ENCODE measurements at regions not wholly inside any gene's neighbourhood (a gene's known extent, or its start where the extent isn't known, plus 50 kb on each side); places are given as distances from the start of the nearest gene placed in this dataset.

DNA sequence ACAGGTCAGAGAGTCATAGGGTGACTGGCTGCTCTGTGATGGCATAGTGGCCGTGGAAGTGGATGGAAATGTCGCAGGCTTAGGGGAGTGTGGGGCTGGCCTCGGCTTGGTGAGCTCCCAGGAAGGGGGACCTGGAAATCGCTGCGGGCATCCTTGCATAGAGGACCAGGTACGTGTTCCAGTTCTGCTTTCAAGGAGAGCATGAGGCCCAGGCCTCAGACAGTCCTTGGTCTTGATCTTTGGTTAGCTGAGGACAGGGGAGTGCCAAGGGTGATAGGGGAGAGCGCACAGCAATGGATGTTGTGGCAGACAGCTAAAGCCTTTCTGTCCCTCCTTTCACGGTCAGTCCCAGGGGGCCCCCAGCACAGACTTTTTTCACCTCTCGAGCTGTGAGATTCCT is 110.5 kb downstream of the SNRPN start:
- no peak overlapping the region for H3K4me3 ChIP-seq (ENCODE audit: insufficient read depth, low read length)
- H3K36me3 ChIP-seq (ENCODE audit: insufficient read depth, low read length) = peaks cover 83% of the 10 kb centered on the region
- H3K27ac ChIP-seq (ENCODE audit: low read depth, low read length) = no peak overlapping the region
- DNase-seq (ENCODE audit: insufficient read length, low spot score, missing footprints) = peak; percentile 65
- no peaks in the 10 kb centered on the region for H4K20me1 ChIP-seq (ENCODE audit: insufficient read depth, low read length)
- H3K9me3 ChIP-seq (ENCODE audit: low read depth, low read length) = peaks cover 96% of the 10 kb centered on the region
- H2AFZ ChIP-seq (ENCODE audit: low read length) = no peak overlapping the region
- TF ChIP-seq, protein P1, sequence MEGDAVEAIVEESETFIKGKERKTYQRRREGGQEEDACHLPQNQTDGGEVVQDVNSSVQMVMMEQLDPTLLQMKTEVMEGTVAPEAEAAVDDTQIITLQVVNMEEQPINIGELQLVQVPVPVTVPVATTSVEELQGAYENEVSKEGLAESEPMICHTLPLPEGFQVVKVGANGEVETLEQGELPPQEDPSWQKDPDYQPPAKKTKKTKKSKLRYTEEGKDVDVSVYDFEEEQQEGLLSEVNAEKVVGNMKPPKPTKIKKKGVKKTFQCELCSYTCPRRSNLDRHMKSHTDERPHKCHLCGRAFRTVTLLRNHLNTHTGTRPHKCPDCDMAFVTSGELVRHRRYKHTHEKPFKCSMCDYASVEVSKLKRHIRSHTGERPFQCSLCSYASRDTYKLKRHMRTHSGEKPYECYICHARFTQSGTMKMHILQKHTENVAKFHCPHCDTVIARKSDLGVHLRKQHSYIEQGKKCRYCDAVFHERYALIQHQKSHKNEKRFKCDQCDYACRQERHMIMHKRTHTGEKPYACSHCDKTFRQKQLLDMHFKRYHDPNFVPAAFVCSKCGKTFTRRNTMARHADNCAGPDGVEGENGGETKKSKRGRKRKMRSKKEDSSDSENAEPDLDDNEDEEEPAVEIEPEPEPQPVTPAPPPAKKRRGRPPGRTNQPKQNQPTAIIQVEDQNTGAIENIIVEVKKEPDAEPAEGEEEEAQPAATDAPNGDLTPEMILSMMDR (IDR thresholded peaks at IDR 0.05; ENCODE audit: extremely low read depth, low read depth, low read length) = no peak
- no peaks in the 10 kb centered on the region for H3K79me2 ChIP-seq (ENCODE audit: insufficient read depth, low read length)
- no peaks in the 10 kb centered on the region for H3K4me1 ChIP-seq (ENCODE audit: insufficient read depth, low read length)
- H3K27me3 ChIP-seq (ENCODE audit: insufficient read depth, low read length) = no peaks in the 10 kb centered on the region
- H3K4me2 ChIP-seq (ENCODE audit: insufficient read depth, low read length) = no peak overlapping the region

DNA sequence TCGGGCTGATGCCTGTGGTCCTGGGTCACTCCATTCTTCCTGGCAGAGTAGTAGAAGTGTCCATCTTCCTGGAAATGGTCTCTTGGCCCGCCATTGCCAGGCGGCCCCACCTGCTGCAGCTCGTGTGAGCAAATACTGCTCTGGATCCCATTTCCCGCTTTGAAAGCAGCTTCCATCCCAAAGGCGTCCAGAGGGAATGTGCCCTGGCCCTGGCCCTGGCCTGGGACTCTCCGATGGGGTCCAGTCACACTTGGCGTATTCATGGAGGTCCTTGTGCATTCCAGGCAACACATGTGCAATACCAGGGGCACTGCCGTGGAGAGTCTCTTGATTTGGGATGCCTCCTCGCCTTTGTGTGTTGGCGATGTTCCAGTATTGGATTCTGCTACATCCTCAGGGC is 111.1 kb downstream of the SNRPN start:
- Histone ChIP-seq H2AFZ (ENCODE audit: low read length) (no peak overlapping the region), H3K27ac (ENCODE audit: low read depth, low read length) (no peak overlapping the region), H3K79me2 (ENCODE audit: insufficient read depth, low read length) (no peaks in the 10 kb centered on the region), H3K36me3 (ENCODE audit: insufficient read depth, low read length) (peaks cover 84% of the 10 kb centered on the region), H3K4me3 (ENCODE audit: insufficient read depth, low read length) (no peak overlapping the region), H3K4me2 (ENCODE audit: insufficient read depth, low read length) (no peak overlapping the region), H3K4me1 (ENCODE audit: insufficient read depth, low read length) (no peaks in the 10 kb centered on the region), H3K27me3 (ENCODE audit: insufficient read depth, low read length) (no peaks in the 10 kb centered on the region), H4K20me1 (ENCODE audit: insufficient read depth, low read length) (no peaks in the 10 kb centered on the region), H3K9me3 (ENCODE audit: low read depth, low read length) (peaks cover 96% of the 10 kb centered on the region)
- no peak for DNase-seq (ENCODE audit: insufficient read length, low spot score, missing footprints)
- TF ChIP-seq, protein P1 (IDR thresholded peaks at IDR 0.05; ENCODE audit: extremely low read depth, low read depth, low read length) = no peak

DNA sequence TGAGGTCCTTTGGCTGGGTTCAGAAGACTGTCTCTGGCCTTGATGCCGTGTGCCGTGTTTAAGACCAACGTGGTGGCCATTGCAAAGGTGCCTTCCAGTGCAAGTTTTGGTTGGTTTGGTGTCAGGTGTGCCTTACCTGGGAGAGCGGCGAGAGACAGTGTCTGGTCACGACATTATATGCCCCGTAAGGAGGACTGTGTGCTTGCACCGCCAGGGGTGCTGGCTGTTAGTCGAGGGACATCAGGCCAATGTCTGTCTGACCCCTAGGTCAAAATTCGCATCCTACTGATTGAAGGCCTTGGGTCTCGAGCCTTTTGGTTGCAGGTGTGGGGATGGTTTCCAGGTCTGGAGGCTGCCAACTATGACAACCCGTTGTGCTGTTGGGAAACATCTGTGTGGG is 111.9 kb downstream of the SNRPN start:
- H3K4me1 ChIP-seq (ENCODE audit: insufficient read depth, low read length) = no peaks in the 10 kb centered on the region
- no peak for DNase-seq (ENCODE audit: insufficient read length, low spot score, missing footprints)
- H3K9me3 ChIP-seq (ENCODE audit: low read depth, low read length) = peaks cover 96% of the 10 kb centered on the region
- no peaks in the 10 kb centered on the region for H3K27me3 ChIP-seq (ENCODE audit: insufficient read depth, low read length)
- no peaks in the 10 kb centered on the region for H3K79me2 ChIP-seq (ENCODE audit: insufficient read depth, low read length)
- H3K36me3 ChIP-seq (ENCODE audit: insufficient read depth, low read length) = peaks cover 83% of the 10 kb centered on the region
- no peak overlapping the region for H3K4me2 ChIP-seq (ENCODE audit: insufficient read depth, low read length)
- H3K4me3 ChIP-seq (ENCODE audit: insufficient read depth, low read length) = no peak overlapping the region
- TF ChIP-seq, protein P1 (IDR thresholded peaks at IDR 0.05; ENCODE audit: extremely low read depth, low read depth, low read length) = no peak
- H3K27ac ChIP-seq (ENCODE audit: low read depth, low read length) = no peak overlapping the region
- H4K20me1 ChIP-seq (ENCODE audit: insufficient read depth, low read length) = no peaks in the 10 kb centered on the region
- H2AFZ ChIP-seq (ENCODE audit: low read length) = no peak overlapping the region

DNA sequence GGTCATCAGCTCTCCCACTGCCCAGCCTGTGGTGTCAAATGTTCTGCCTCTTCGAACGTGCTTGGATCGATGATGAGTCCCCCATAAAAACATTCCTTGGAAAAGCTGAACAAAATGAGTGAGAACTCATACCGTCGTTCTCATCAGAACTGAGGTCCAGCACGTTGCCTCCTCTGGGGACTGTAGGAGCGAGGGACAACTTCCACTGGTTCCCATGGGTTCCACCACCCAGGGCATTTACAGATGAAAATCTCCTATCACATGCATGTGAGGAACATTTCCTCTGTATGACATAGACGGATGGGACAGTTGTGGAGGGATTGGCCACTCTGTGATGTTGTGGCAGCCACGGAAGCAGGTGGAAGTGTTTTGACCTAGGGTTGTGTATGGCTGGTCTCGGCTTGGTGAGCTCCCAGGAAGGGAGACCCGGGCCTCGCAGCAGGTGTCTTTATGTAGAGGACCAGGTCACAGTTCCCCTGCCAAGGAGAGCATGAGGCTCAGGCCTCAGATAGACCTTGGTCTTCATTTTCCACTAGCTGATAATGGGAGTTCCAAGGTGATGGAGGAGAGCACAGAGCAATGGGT is 113.0 kb downstream of the SNRPN start:
- H3K36me3 ChIP-seq (ENCODE audit: insufficient read depth, low read length) = peaks cover 83% of the 10 kb centered on the region
- no peak overlapping the region for H3K27ac ChIP-seq (ENCODE audit: low read depth, low read length)
- H3K9me3 ChIP-seq (ENCODE audit: low read depth, low read length) = peaks cover 96% of the 10 kb centered on the region
- H3K27me3 ChIP-seq (ENCODE audit: insufficient read depth, low read length) = no peaks in the 10 kb centered on the region
- no peak for DNase-seq (ENCODE audit: insufficient read length, low spot score, missing footprints)
- no peak overlapping the region for H3K4me3 ChIP-seq (ENCODE audit: insufficient read depth, low read length)
- TF ChIP-seq, protein P1 (IDR thresholded peaks at IDR 0.05; ENCODE audit: extremely low read depth, low read depth, low read length) = no peak
- H2AFZ ChIP-seq (ENCODE audit: low read length) = no peak overlapping the region
- no peaks in the 10 kb centered on the region for H4K20me1 ChIP-seq (ENCODE audit: insufficient read depth, low read length)
- no peaks in the 10 kb centered on the region for H3K79me2 ChIP-seq (ENCODE audit: insufficient read depth, low read length)
- no peak overlapping the region for H3K4me2 ChIP-seq (ENCODE audit: insufficient read depth, low read length)
- no peaks in the 10 kb centered on the region for H3K4me1 ChIP-seq (ENCODE audit: insufficient read depth, low read length)

Data from osteoblast (primary cell).